Loucy (cell line): ENCODE measurements at regions not wholly inside any gene's neighbourhood (a gene's known extent, or its start where the extent isn't known, plus 50 kb on each side); places are given as distances from the start of the nearest gene placed in this dataset.

Experiments used
- CTCF ChIP-seq: fragments of 200-600 bp; sonication (generic); conservative IDR thresholded peaks from 2 replicates; pipeline ENCODE4 v1.5.1; 2014; ENCODE audit warnings: mild to moderate bottlenecking, antibody characterized with exemption, low read length
- EZH2phosphoT487 ChIP-seq: fragments of 200-600 bp; IDR thresholded peaks from 2 replicates; pipeline ENCODE4 v1.6.1; 2018; ENCODE audit warnings: antibody characterized with exemption, mild to moderate bottlenecking, moderate library complexity, borderline replicate concordance

GRCh38 chr18:45365835-45366234, 249.4 kb upstream of the SLC14A2 start:
- TF ChIP-seq CTCF (no peak), EZH2phosphoT487 (no peak)
